SK-N-SH treated with all-trans-retinoic acid at 6 μM for 48 hours (cell line): ENCODE measurements at regions not wholly inside any gene's neighbourhood (a gene's known extent, or its start where the extent isn't known, plus 50 kb on each side); places are given as distances from the start of the nearest gene placed in this dataset.

Experiments used
- ATAC-seq: fragments of 200-7000 bp; cut with Tn5 transposase; 3 replicates; pipeline ENCODE4 v1.9.1; 2020; ENCODE audit warnings: mild to moderate bottlenecking, moderate library complexity
- ARNTL ChIP-seq: fragments of 450-650 bp; formaldehyde crosslinking; IDR thresholded peaks from 2 replicates; pipeline ENCODE4 v1.5.0; 2020; ENCODE audit warnings: low read depth, mild to moderate bottlenecking, moderate library complexity, borderline replicate concordance
- BACH2 ChIP-seq: fragments of 250-450 bp; sonication (Bioruptor Pico); IDR thresholded peaks from 2 replicates; pipeline ENCODE4 v1.9.0; 2021; ENCODE audit warnings: mild to moderate bottlenecking, borderline replicate concordance
- CREB5 ChIP-seq: fragments of 250-450 bp; sonication (Bioruptor Pico); IDR thresholded peaks from 2 replicates; pipeline ENCODE4 v1.5.1; 2020; ENCODE audit warnings: low read depth, mild to moderate bottlenecking, moderate library complexity
- CSDC2 ChIP-seq: fragments of 250-450 bp; sonication (Bioruptor Pico); IDR thresholded peaks from 2 replicates; pipeline ENCODE4 v1.5.0; 2020; ENCODE audit warnings: mild to moderate bottlenecking, moderate library complexity
- CSRNP3 ChIP-seq: fragments of 250-450 bp; sonication (Bioruptor Pico); IDR thresholded peaks from 2 replicates; pipeline ENCODE4 v1.5.1; 2021; ENCODE audit warnings: mild to moderate bottlenecking, moderate library complexity
- ESRRG ChIP-seq: fragments of 250-450 bp; sonication (Bioruptor Pico); IDR thresholded peaks from 2 replicates; pipeline ENCODE4 v1.6.1; 2021; ENCODE audit warnings: mild to moderate bottlenecking
- ISL1 ChIP-seq: fragments of 250-450 bp; sonication (Bioruptor Pico); IDR thresholded peaks from 2 replicates; pipeline ENCODE4 v2.1.2; 2022; ENCODE audit warnings: mild to moderate bottlenecking, moderate library complexity
- PATZ1 ChIP-seq: fragments of 250-450 bp; sonication (Bioruptor Pico); IDR thresholded peaks from 2 replicates; pipeline ENCODE4 v1.8.0; 2020; ENCODE audit warnings: mild to moderate bottlenecking, moderate library complexity, borderline replicate concordance
- POU6F1 ChIP-seq: fragments of 250-450 bp; sonication (Bioruptor Pico); IDR thresholded peaks from 2 replicates; pipeline ENCODE4 v1.8.0; 2021; ENCODE audit warnings: low read depth, mild to moderate bottlenecking, moderate library complexity, borderline replicate concordance
- PPARA ChIP-seq: fragments of 250-450 bp; sonication (Bioruptor Pico); IDR thresholded peaks from 2 replicates; pipeline ENCODE4 v1.5.0; 2020; ENCODE audit warnings: mild to moderate bottlenecking, borderline replicate concordance
- RARB ChIP-seq: fragments of 250-450 bp; sonication (Bioruptor Pico); IDR thresholded peaks from 2 replicates; pipeline ENCODE4 v1.8.0; 2021; ENCODE audit warnings: mild to moderate bottlenecking, moderate library complexity
- SNAI2 ChIP-seq: fragments of 250-450 bp; sonication (Bioruptor Pico); IDR thresholded peaks from 2 replicates; pipeline ENCODE4 v1.5.0; 2020; ENCODE audit warnings: mild to moderate bottlenecking, moderate library complexity
- TCF4 ChIP-seq: fragments of 250-450 bp; sonication (Bioruptor Pico); IDR thresholded peaks from 2 replicates; pipeline ENCODE4 v1.8.0; 2021; ENCODE audit warnings: mild to moderate bottlenecking, moderate library complexity, borderline replicate concordance
- TOX ChIP-seq: fragments of 250-450 bp; sonication (Bioruptor Pico); IDR thresholded peaks from 2 replicates; pipeline ENCODE4 v1.8.0; 2021; ENCODE audit warnings: mild to moderate bottlenecking, moderate library complexity, borderline replicate concordance
- TSHZ2 ChIP-seq: fragments of 250-450 bp; sonication (Bioruptor Pico); IDR thresholded peaks from 2 replicates; pipeline ENCODE4 v1.5.0; 2020; ENCODE audit warnings: mild to moderate bottlenecking, moderate library complexity
- ZFP3 ChIP-seq: fragments of 250-450 bp; sonication (Bioruptor Pico); IDR thresholded peaks from 2 replicates; pipeline ENCODE4 v1.5.0; 2020; ENCODE audit warnings: mild to moderate bottlenecking, moderate library complexity
- ZFP30 ChIP-seq: fragments of 450-650 bp; formaldehyde crosslinking; IDR thresholded peaks from 2 replicates; pipeline ENCODE4 v1.5.0; 2022; ENCODE audit warnings: mild to moderate bottlenecking, moderate library complexity
- ZNF565 ChIP-seq: fragments of 450-650 bp; formaldehyde crosslinking; conservative IDR thresholded peaks from 2 replicates; pipeline ENCODE4 v1.5.0; 2020; ENCODE audit warnings: low read depth, mild to moderate bottlenecking, moderate library complexity
- ZNF70 ChIP-seq: fragments of 450-650 bp; formaldehyde crosslinking; IDR thresholded peaks from 2 replicates; pipeline ENCODE4 v1.5.0; 2020; ENCODE audit warnings: mild to moderate bottlenecking, moderate library complexity
- ZNF8 ChIP-seq: fragments of 450-650 bp; formaldehyde crosslinking; IDR thresholded peaks from 2 replicates; pipeline ENCODE4 v1.5.0; 2020; ENCODE audit warnings: mild to moderate bottlenecking, moderate library complexity

GRCh38 chr5:2143646-2144353 is 261.1 kb upstream of the IRX4 start:
- TF ChIP-seq POU6F1 (CRISPR knock-in tag), result no peak
- no peak for TF ChIP-seq CSRNP3 (CRISPR knock-in tag)
- no peak for TF ChIP-seq RARB (CRISPR knock-in tag)
- TF ChIP-seq SNAI2 (CRISPR knock-in tag), result no peak
- TF ChIP-seq ZNF70, result no peak
- TF ChIP-seq ZNF565 (CRISPR knock-in tag), result no peak
- no peak for TF ChIP-seq ARNTL
- TF ChIP-seq CREB5 (CRISPR knock-in tag), result no peak
- TF ChIP-seq CSDC2 (CRISPR knock-in tag), result no peak
- no peak for TF ChIP-seq ZFP3 (CRISPR knock-in tag)
- no peak for TF ChIP-seq TOX
- no peak for ATAC-seq

- TF ChIP-seq ISL1 (CRISPR knock-in tag) (no peak), CSDC2 (CRISPR knock-in tag) (no peak), CREB5 (CRISPR knock-in tag) (no peak), BACH2 (no peak), TCF4 (CRISPR knock-in tag) (no peak), ZFP3 (CRISPR knock-in tag) (no peak), ZNF70 (no peak), TSHZ2 (CRISPR knock-in tag) (no peak), RARB (CRISPR knock-in tag) (no peak)
- ATAC-seq, result no peak
These were observed 260.4 kb upstream of the IRX4 start for GRCh38 chr5:2143088-2143487.

- ATAC-seq, result no peak
- TF ChIP-seq SNAI2 (CRISPR knock-in tag), result no peak
- no peak for TF ChIP-seq ESRRG (CRISPR knock-in tag)
- TF ChIP-seq BACH2, result no peak
- TF ChIP-seq CSRNP3 (CRISPR knock-in tag), result no peak
- TF ChIP-seq PPARA (CRISPR knock-in tag), result no peak
- TF ChIP-seq ZFP30, result no peak
- TF ChIP-seq ZNF565 (CRISPR knock-in tag), result no peak
- TF ChIP-seq PATZ1 (CRISPR knock-in tag), result no peak
- no peak for TF ChIP-seq POU6F1 (CRISPR knock-in tag)
- TF ChIP-seq CSDC2 (CRISPR knock-in tag), result no peak
- no peak for TF ChIP-seq ZNF70
- no peak for TF ChIP-seq CREB5 (CRISPR knock-in tag)
- no peak for TF ChIP-seq ZNF8
These were observed 259.8 kb upstream of the IRX4 start for GRCh38 chr5:2142456-2142954.
